Spleen (tissue), 7 donors: ENCODE measurements at regions not wholly inside any gene's neighbourhood (a gene's known extent, or its start where the extent isn't known, plus 50 kb on each side); places are given as distances from the start of the nearest gene placed in this dataset.

Experiments
- POLR2A ChIP-seq, 3 donors: fragments of 450-650 bp; IDR thresholded peaks; one replicate each; pipeline ENCODE4 v1.5.1; 2017; ENCODE audit warnings: antibody characterized with exemption in 3 of 3, mild to moderate bottlenecking in 1 of 3
- POLR2AphosphoS5 ChIP-seq, 3 donors: sonication (generic); formaldehyde crosslinking; IDR thresholded peaks; one replicate each; pipeline ENCODE4 v1.5.1; 2017; ENCODE audit warnings: antibody characterized with exemption in 3 of 3
- TF ChIP-seq, protein P1 (sequence below), 11 experiments: fragments of 200-600 bp in 7 of 11; fragments of 450-650 bp in 4 of 11; sonication (generic) in 4 of 11; IDR thresholded peaks in 8 of 11; conservative IDR thresholded peaks in 3 of 11; 1 replicate in 7 of 11; 2 replicates in 4 of 11; pipeline versions ENCODE4 v1.4.0 to v1.8.0; 2016 to 2021; ENCODE audit warnings: antibody characterized with exemption in 11 of 11, inconsistent platforms in 4 of 11, mild to moderate bottlenecking in 1 of 11
- donor health status: DM: no; HTN: no; CAD: no; lungs with moderate emphysema.
- donor health status: DM: no; HTN: no; CAD: no.
- donor health status: DM: no; HTN: no; CAD: no.

DNA sequence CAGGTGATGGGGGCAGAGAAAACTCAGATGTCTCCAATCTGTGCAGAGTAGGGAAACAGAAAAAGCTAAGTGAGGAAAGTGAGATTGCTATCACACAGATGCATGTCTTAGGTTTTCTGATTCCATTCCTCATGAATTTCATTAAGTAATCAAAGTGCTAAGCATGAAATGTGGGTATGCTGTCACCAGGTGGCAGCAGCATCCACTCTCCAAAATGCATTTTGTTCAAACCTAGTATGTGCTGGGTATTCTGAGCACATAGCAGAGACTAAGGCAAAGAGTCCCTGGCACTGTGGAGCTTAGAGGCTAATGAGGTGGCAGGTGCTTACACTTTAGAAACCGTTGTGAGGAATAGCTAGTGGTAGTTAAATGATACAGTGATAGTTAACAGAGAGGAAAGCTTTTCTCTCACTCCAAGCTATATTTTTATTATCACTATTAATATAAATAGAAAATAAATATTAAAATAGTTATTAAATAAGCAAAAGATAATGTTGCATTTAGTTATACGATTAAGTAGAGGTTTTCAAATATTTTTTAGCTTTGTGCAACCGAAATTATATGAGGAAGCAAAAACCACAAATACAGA, 179.5 kb downstream of the CDH26 start:
- TF ChIP-seq, protein P1, sequence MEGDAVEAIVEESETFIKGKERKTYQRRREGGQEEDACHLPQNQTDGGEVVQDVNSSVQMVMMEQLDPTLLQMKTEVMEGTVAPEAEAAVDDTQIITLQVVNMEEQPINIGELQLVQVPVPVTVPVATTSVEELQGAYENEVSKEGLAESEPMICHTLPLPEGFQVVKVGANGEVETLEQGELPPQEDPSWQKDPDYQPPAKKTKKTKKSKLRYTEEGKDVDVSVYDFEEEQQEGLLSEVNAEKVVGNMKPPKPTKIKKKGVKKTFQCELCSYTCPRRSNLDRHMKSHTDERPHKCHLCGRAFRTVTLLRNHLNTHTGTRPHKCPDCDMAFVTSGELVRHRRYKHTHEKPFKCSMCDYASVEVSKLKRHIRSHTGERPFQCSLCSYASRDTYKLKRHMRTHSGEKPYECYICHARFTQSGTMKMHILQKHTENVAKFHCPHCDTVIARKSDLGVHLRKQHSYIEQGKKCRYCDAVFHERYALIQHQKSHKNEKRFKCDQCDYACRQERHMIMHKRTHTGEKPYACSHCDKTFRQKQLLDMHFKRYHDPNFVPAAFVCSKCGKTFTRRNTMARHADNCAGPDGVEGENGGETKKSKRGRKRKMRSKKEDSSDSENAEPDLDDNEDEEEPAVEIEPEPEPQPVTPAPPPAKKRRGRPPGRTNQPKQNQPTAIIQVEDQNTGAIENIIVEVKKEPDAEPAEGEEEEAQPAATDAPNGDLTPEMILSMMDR (IDR thresholded peaks at IDR 0.05 in 8 of 11, conservative IDR thresholded peaks at IDR 0.05 in 3 of 11): peak in 9 of 11 experiments; percentile 11 to 64 (median 45)
- TF ChIP-seq POLR2AphosphoS5 (IDR thresholded peaks at IDR 0.05): no peak
- TF ChIP-seq POLR2A (IDR thresholded peaks at IDR 0.05): no peak
